Stimulated activated CD4-positive, alpha-beta T cell treated with anti-CD3 and anti-CD28 coated beads, Interleukin-1b, Interleukin-23, amount 100 ng/mL, for 24 hours (primary cell): ENCODE measurements at regions not wholly inside any gene's neighbourhood (a gene's known extent, or its start where the extent isn't known, plus 50 kb on each side); places are given as distances from the start of the nearest gene placed in this dataset.

Source experiments
- DNase-seq, 4 experiments: peaks; one replicate each; pipeline ENCODE4 v3.0.0-alpha.2; 2020; ENCODE audit warnings: low read depth in 4 of 4, low spot score in 1 of 4

- no peak for DNase-seq
Observed at GRCh38 chr20:63116412-63117106, 99.4 kb downstream of the YTHDF1 start.

- no peak for DNase-seq
Observed at GRCh38 chr20:63115651-63116411, 100.1 kb downstream of the YTHDF1 start.

GRCh38 chr20:63114693-63115311 lies 101.1 kb downstream of the YTHDF1 start:
- DNase-seq, result no peak

- no peak for DNase-seq
Observed at GRCh38 chr20:63114006-63114692, 101.8 kb downstream of the YTHDF1 start.

- DNase-seq, result no peak
Observed at GRCh38 chr20:63112491-63113219, 103.3 kb downstream of the YTHDF1 start.

GRCh38 chr20:63108247-63108646 lies 101.5 kb upstream of the BHLHE23 start:
- DNase-seq, result no peak

- DNase-seq, result no peak
Observed at GRCh38 chr20:63107449-63108200, 100.9 kb upstream of the BHLHE23 start.

- DNase-seq, result no peak
Observed at GRCh38 chr20:63106765-63107448, 100.1 kb upstream of the BHLHE23 start.

GRCh38 chr20:63106108-63106764 lies 99.5 kb upstream of the BHLHE23 start:
- no peak for DNase-seq

- no peak for DNase-seq
Observed at GRCh38 chr20:63105211-63106107, 98.7 kb upstream of the BHLHE23 start.

- no peak for DNase-seq
Observed at GRCh38 chr20:63104312-63105181, 97.8 kb upstream of the BHLHE23 start.

GRCh38 chr20:63103402-63104311 lies 96.9 kb upstream of the BHLHE23 start:
- DNase-seq, result no peak

- DNase-seq, result peak; percentile 37 to 58 (median 48)
Observed at GRCh38 chr20:63102721-63103375, 96.1 kb upstream of the BHLHE23 start.

- peak; percentile 24 to 54 (median 33) for DNase-seq
Observed at GRCh38 chr20:63101781-63102720, 95.3 kb upstream of the BHLHE23 start.
